ENCODE measurements at regions not wholly inside any gene's neighbourhood (a gene's known extent, or its start where the extent isn't known, plus 50 kb on each side); places are given as distances from the start of the nearest gene placed in this dataset.

GRCh38 chr12:116454076-116454475 is 105.1 kb upstream of the MAP1LC3B2 start:
- TF ChIP-seq CTCF (IDR thresholded peaks at IDR 0.05), result no peak
- TF ChIP-seq POLR2A (IDR thresholded peaks at IDR 0.05), result no peak

All from right lobe of liver (tissue), 4 donors.